ENCODE measurements at regions not wholly inside any gene's neighbourhood (a gene's known extent, or its start where the extent isn't known, plus 50 kb on each side); places are given as distances from the start of the nearest gene placed in this dataset.

- no peaks in the 10 kb centered on the region for H3K9me3 ChIP-seq (ENCODE audit: insufficient read depth, low read length)
- H3K79me2 ChIP-seq (ENCODE audit: low read length) = no peaks in the 10 kb centered on the region
- H3K36me3 ChIP-seq (replicated peaks; ENCODE audit: low read depth, low read length) = no peaks in the 10 kb centered on the region
- H2AFZ ChIP-seq (ENCODE audit: low read depth, low read length) = no peak overlapping the region
- H3K4me3 ChIP-seq (ENCODE audit: low read length) = no peak overlapping the region
- no peak overlapping the region for H3K27ac ChIP-seq (ENCODE audit: low read length)
- no peak overlapping the region for H3K4me2 ChIP-seq (ENCODE audit: low read length)
- TF ChIP-seq CTCF (IDR thresholded peaks at IDR 0.05; ENCODE audit: low read depth, low read length) (no peak), EZH2phosphoT487 (IDR thresholded peaks at IDR 0.05; ENCODE audit: low read depth) (no peak)
- no peaks in the 10 kb centered on the region for H3K27me3 ChIP-seq (ENCODE audit: low read depth, low read length)
- no peaks in the 10 kb centered on the region for H3K4me1 ChIP-seq (ENCODE audit: low read length)
- H3K9ac ChIP-seq (ENCODE audit: low read length) = no peak overlapping the region
- no peaks in the 10 kb centered on the region for H4K20me1 ChIP-seq (ENCODE audit: insufficient read depth, low read length)
Measured at GRCh38 chrX:38937400-38937799, 136.1 kb downstream of the MID1IP1 start.

- H3K36me3 ChIP-seq (replicated peaks; ENCODE audit: low read depth, low read length) = no peaks in the 10 kb centered on the region
- no peaks in the 10 kb centered on the region for H3K27me3 ChIP-seq (ENCODE audit: low read depth, low read length)
- TF ChIP-seq CTCF (IDR thresholded peaks at IDR 0.05; ENCODE audit: low read depth, low read length) = no peak
- no peak for TF ChIP-seq EZH2phosphoT487 (IDR thresholded peaks at IDR 0.05; ENCODE audit: low read depth)
- H3K9me3 ChIP-seq (ENCODE audit: insufficient read depth, low read length) = no peaks in the 10 kb centered on the region
- H3K9ac ChIP-seq (ENCODE audit: low read length) = no peak overlapping the region
- H3K27ac ChIP-seq (ENCODE audit: low read length) = no peak overlapping the region
- no peaks in the 10 kb centered on the region for H3K4me1 ChIP-seq (ENCODE audit: low read length)
- H3K4me2 ChIP-seq (ENCODE audit: low read length) = no peak overlapping the region
- H3K4me3 ChIP-seq (ENCODE audit: low read length) = no peak overlapping the region
- no peak overlapping the region for H2AFZ ChIP-seq (ENCODE audit: low read depth, low read length)
- no peaks in the 10 kb centered on the region for H3K79me2 ChIP-seq (ENCODE audit: low read length)
- no peaks in the 10 kb centered on the region for H4K20me1 ChIP-seq (ENCODE audit: insufficient read depth, low read length)
Measured at GRCh38 chrX:38937926-38938325, 136.7 kb downstream of the MID1IP1 start.

DNA sequence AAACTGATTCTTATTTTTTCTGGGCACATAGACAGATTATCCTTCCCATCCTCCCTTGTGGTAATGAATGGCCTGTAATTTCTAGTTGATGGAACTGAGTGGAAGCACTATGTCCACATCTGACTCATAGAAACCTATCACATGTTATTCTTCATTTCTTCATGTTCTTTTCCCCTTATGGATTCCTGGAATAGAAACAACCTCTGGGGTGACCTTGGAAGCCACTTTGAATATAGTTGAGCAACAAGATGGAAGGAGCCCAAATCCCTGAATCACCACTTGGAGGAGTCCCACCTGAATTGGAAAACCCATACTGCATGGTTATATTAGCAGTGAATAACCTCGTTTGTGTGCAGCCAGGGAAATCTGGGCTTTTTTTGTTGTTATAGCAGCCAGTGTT is 137.8 kb downstream of the MID1IP1 start:
- no peaks in the 10 kb centered on the region for H3K79me2 ChIP-seq (ENCODE audit: low read length)
- H3K9ac ChIP-seq (ENCODE audit: low read length) = no peak overlapping the region
- no peaks in the 10 kb centered on the region for H3K9me3 ChIP-seq (ENCODE audit: insufficient read depth, low read length)
- H3K27me3 ChIP-seq (ENCODE audit: low read depth, low read length) = no peaks in the 10 kb centered on the region
- no peak overlapping the region for H3K4me3 ChIP-seq (ENCODE audit: low read length)
- H3K4me1 ChIP-seq (ENCODE audit: low read length) = no peaks in the 10 kb centered on the region
- TF ChIP-seq EZH2phosphoT487 (IDR thresholded peaks at IDR 0.05; ENCODE audit: low read depth) = no peak
- TF ChIP-seq CTCF (IDR thresholded peaks at IDR 0.05; ENCODE audit: low read depth, low read length) = no peak
- no peaks in the 10 kb centered on the region for H4K20me1 ChIP-seq (ENCODE audit: insufficient read depth, low read length)
- no peak overlapping the region for H2AFZ ChIP-seq (ENCODE audit: low read depth, low read length)
- no peaks in the 10 kb centered on the region for H3K36me3 ChIP-seq (replicated peaks; ENCODE audit: low read depth, low read length)
- no peak overlapping the region for H3K4me2 ChIP-seq (ENCODE audit: low read length)
- no peak overlapping the region for H3K27ac ChIP-seq (ENCODE audit: low read length)

- no peaks in the 10 kb centered on the region for H3K9me3 ChIP-seq (ENCODE audit: insufficient read depth, low read length)
- no peaks in the 10 kb centered on the region for H3K27me3 ChIP-seq (ENCODE audit: low read depth, low read length)
- no peaks in the 10 kb centered on the region for H3K4me1 ChIP-seq (ENCODE audit: low read length)
- H3K79me2 ChIP-seq (ENCODE audit: low read length) = no peaks in the 10 kb centered on the region
- H3K36me3 ChIP-seq (replicated peaks; ENCODE audit: low read depth, low read length) = no peaks in the 10 kb centered on the region
- TF ChIP-seq EZH2phosphoT487 (IDR thresholded peaks at IDR 0.05; ENCODE audit: low read depth) (no peak), CTCF (IDR thresholded peaks at IDR 0.05; ENCODE audit: low read depth, low read length) (no peak)
- no peak overlapping the region for H3K4me2 ChIP-seq (ENCODE audit: low read length)
- H2AFZ ChIP-seq (ENCODE audit: low read depth, low read length) = no peak overlapping the region
- no peaks in the 10 kb centered on the region for H4K20me1 ChIP-seq (ENCODE audit: insufficient read depth, low read length)
- H3K27ac ChIP-seq (ENCODE audit: low read length) = no peak overlapping the region
- H3K4me3 ChIP-seq (ENCODE audit: low read length) = no peak overlapping the region
- H3K9ac ChIP-seq (ENCODE audit: low read length) = no peak overlapping the region
Measured at GRCh38 chrX:38940547-38940946, 139.3 kb downstream of the MID1IP1 start.

Measured in OCI-LY3 (cell line).